ENCODE measurements at regions not wholly inside any gene's neighbourhood (a gene's known extent, or its start where the extent isn't known, plus 50 kb on each side); places are given as distances from the start of the nearest gene placed in this dataset.
"Not testable (repeated sequence)": the region's sequence is repeated elsewhere in the genome, so short reads cannot be mapped to it uniquely, and the experiment has no call there.

DNA sequence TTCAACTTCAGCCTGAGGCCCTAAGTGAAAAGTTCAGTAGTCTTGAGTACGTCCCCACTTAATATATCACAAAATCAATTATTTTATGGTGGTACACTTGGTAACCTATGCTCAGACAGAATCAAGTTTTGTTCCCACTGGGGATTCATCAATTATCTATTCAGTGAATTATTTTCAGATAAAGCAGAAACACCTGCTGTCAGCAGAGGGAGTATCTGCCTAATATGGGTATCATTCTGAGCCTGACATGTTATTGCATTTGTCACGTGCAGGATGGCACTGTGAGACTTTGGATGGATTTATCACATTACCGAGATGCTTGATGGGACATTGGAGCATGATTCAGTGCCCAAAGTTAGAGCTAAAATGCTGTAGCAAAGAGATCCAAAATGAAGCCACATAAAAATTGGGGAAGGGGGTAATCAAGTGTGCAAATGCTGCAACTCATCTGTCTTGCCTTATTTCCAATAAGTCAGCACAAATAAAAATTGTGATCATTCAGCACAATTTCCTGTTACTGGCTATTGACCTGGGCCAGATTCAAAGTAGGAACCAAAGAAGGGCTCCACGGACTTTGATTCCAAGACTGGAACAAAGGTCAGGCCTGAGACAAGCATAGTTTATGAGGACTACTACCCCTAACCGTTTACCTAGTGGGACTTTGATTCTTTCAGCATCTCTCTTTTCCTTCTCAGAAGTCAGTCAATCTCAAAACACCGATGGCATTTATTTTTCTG, 657.6 kb downstream of the LMO4 start:
- no peak for DNase-seq (ENCODE audit: low read depth in 2 of 2)

DNA sequence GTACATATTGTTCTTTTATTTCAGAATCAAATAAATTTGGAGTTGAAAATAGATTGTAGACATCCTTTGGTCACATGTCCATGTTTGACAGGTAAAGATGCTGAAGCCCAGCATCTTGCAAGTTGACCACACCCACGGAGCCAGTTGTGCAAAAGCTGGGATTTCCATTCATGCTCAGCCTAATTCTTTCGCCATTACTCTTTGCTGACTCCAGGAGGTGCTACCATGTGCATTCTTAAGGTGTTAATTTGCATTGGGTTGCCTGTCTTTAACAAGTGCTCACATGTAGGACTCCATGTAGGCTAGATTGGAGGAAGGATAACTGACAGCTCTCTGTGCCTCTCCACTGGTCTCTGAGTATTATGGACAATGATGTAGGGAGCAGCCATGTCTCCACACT, 660.7 kb downstream of the LMO4 start:
- no peak for DNase-seq (ENCODE audit: low read depth in 2 of 2)

GRCh38 chr1:87992536-87992935, 663.9 kb downstream of the LMO4 start:
- DNase-seq (ENCODE audit: low read depth in 2 of 2): not testable (repeated sequence)

DNA sequence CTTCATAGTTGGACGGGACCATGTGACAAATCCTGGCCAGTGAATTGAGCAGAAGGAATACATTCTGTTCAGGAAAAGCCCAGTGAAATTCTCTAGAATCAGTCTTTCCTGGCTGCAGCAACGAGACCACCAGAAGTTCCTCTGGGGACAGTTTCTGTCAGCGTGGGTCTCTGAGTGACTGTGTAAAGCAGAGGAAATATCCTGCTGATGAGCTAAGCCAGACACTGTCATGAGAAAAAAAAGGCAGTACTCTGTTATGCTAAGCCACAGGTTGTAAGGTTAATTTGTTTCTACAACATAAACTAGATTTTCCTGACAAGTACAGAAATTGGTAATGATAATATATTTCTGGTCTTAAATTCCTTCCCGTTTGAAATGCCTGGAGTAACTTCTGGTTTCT, 664.4 kb downstream of the LMO4 start:
- DNase-seq (ENCODE audit: low read depth in 2 of 2): no peak

DNA sequence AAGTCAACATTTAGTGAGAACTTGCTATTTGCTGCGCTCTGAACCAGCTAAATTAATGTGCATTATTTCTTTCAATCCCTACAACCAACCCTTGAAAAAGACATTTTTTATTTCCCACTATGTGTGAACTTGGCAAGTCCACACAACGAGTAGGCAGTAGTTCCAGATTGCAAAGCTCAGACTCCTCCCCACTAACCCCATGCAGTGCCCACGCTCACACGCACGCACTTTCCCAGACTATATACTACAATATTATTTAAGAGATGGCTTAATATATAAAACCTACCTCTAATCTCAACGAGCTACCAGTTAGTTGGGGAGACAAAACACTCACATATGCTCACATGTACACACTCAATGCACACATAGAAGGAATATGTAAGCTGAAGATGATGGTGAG, 671.2 kb downstream of the LMO4 start:
- DNase-seq (ENCODE audit: low read depth in 2 of 2): no peak

DNA sequence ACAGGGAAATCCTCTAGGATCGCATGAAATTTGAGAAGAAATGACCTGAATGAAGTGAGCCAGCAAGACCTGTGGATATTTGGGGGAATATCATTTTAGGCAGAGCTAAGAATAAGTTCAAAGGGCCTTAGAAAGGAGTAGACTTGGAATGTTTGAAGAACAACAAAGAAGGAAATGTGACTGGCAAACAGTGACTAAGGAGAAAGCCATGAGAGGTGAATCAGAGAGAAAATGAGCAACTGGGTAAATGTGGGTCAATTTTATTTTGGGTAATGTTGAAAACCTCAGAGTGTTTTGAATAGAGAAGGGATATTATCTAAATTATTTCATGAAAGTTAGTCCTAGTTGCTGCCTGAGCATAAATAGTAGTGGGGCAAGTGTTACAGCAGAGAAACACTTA, 672.8 kb downstream of the LMO4 start:
- DNase-seq (ENCODE audit: low read depth in 2 of 2): no peak

GRCh38 chr1:88003255-88003654, 674.6 kb downstream of the LMO4 start:
- DNase-seq (ENCODE audit: low read depth in 2 of 2): no peak

- DNase-seq (ENCODE audit: low read depth in 2 of 2): no peak
Measured at GRCh38 chr1:88009916-88010315, 674.2 kb upstream of the PKN2 start.

DNA sequence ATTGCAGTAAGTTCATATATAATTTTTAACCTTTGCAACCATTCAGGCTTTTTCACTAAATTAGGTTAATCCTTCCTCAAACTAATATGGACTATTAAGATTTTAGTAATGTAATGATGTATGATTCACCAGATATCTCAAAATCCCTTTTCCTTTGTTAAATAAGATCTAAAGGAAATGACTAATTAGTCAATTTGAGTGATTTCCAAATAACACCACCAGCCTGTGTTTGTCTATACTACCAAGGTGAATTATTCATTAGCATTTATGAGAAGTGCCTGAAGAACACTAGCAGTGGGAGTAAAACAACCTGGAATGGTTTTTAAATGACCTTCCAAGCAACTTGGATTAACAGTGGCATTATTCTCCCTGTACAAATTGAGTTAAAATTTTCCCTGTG, 670.6 kb upstream of the PKN2 start:
- DNase-seq (ENCODE audit: low read depth in 2 of 2): no peak

- no peak for DNase-seq (ENCODE audit: low read depth in 2 of 2)
Measured at GRCh38 chr1:88014131-88014530, 669.9 kb upstream of the PKN2 start.

DNA sequence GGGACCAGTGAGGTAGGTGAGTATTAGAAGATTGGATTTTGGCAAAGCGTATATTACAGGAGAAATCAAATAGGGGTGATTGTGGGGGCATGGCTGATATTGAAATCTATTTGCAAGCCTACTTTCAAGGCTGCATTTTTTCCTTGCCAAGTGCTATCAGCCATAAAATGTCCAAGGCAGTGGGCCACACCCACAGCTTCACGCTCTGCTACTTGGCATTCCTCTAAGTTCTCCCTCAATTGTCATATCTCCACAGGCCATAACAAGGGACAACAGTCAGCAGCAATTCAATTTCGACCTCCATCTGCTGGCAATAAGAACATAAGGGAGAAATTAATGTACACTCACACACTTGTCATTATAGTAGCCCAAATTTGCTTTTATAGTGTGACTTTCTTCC, 667.1 kb upstream of the PKN2 start:
- DNase-seq (ENCODE audit: low read depth in 2 of 2): no peak

- DNase-seq (ENCODE audit: low read depth in 2 of 2): no peak
Measured at GRCh38 chr1:88021529-88021928, 662.5 kb upstream of the PKN2 start.

GRCh38 chr1:88022516-88022915, 661.6 kb upstream of the PKN2 start:
- no peak for DNase-seq (ENCODE audit: low read depth in 2 of 2)

DNA sequence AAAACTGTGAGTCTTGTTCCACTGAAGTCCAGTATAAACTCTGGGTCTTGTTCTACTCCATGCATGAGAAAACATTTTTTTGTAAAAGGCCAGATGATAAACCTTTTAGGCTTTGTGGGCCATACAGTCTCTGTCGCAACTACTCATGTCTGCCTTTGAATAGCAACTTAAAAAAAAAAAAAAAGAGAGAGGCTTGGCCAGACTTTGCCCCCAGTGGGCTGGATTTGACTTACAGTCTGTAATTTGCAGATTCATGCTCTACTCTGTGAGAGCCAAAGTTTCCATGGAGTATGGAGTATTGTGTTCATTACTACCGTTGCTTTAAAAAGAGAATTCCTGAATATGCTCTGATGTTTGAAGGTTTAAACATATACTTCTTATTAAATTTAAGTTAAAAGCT, 654.9 kb upstream of the PKN2 start:
- no peak for DNase-seq (ENCODE audit: low read depth in 2 of 2)

- no peak for DNase-seq (ENCODE audit: low read depth in 2 of 2)
Measured at GRCh38 chr1:88029899-88030298, 654.2 kb upstream of the PKN2 start.

DNA sequence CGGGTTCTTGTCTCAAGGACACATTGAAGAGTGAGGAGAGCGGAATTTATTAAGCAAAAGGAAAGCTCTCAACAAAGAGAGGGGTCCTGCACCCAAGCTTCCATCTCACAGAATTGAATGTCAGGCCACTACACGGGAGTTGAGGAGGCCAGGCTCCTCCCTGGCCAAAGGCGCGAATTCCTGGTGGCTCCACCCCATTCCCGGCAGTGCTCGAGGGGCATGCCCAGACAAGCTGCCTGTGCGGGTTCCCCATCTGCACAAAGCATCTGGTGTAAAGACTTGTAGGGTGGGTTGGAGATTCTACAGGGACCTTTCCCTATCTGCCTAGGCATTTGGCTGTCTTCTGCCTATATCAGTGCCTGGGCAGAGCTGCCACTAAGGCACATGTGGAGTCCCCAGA, 648.5 kb upstream of the PKN2 start:
- DNase-seq (ENCODE audit: low read depth in 2 of 2): no peak

GRCh38 chr1:88036345-88037014, 647.6 kb upstream of the PKN2 start:
- no peak for DNase-seq (ENCODE audit: low read depth in 2 of 2)

GRCh38 chr1:88039240-88039639, 644.8 kb upstream of the PKN2 start:
- no peak for DNase-seq (ENCODE audit: low read depth in 2 of 2)

GRCh38 chr1:88043834-88044233, 640.2 kb upstream of the PKN2 start:
- no peak for DNase-seq (ENCODE audit: low read depth in 2 of 2)

DNA sequence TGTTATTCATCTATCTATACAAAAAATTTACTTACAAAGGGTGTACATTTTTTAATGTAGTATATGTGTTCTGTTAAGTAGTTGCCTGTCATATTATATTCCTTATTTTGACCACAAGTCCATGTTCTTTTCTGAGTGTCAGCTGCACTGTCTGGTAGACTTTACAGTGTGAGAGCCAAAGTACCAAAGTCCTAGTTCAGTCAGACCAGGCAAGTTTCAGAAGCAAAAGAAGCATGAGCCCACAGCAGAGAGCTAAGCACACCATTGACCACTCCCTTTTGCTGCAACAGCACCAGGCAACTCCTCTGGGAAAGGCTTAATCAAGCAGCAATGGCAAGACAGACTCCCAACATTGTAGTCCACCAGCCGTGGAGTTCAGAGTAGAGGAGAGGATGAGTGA, 631.9 kb upstream of the PKN2 start:
- no peak for DNase-seq (ENCODE audit: low read depth in 2 of 2)

DNA sequence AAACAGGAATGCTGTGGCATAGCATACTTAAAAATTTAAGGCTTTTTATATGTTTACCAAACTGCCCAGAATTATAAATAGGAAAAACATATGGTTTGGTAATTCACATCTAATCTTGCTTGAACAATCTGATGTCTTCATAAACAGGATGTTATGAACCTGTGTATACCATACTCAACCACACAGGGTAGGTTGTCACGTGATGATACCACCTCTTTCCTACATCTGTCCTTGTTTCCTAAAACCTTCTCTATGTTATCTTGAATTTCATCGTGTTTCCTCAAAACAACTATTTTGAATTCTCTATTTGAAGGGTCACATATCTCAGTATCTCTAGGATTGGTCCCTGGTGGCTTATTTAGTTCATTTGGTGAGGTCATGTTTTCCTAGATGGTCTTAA, 631.0 kb upstream of the PKN2 start:
- no peak for DNase-seq (ENCODE audit: low read depth in 2 of 2)

DNA sequence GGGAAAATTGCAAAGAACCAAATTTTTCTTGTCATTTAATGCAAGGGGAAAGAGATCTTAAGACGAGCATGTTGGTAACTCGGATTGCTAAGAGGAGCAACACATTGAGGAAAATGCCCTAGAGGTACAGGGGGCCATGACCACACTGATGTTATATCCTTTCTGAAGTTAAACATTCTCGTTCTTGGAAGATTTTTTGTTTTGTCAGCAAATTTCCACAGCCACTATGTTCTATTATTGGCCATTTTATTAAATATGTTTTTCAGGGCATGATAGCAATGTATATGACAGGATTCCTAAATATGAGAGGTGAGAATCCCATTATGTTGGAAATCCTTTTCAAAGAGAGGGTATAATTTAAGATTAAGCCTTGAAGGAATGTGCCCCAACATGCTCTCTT, 627.2 kb upstream of the PKN2 start:
- no peak for DNase-seq (ENCODE audit: low read depth in 2 of 2)

GRCh38 chr1:88058205-88058604, 625.9 kb upstream of the PKN2 start:
- DNase-seq (ENCODE audit: low read depth in 2 of 2): no peak
